Ishikawa (cell line): ENCODE measurements at regions not wholly inside any gene's neighbourhood (a gene's known extent, or its start where the extent isn't known, plus 50 kb on each side); places are given as distances from the start of the nearest gene placed in this dataset.

ENCODE experiments used
- CEBPB ChIP-seq: IDR thresholded peaks from 2 replicates; pipeline ENCODE4 v1.6.1; 2012
- CREB1 ChIP-seq: IDR thresholded peaks from 2 replicates; pipeline ENCODE4 v1.6.1; 2012; ENCODE audit warnings: low read depth
- EGR1 ChIP-seq: IDR thresholded peaks from 2 replicates; pipeline ENCODE4 v1.6.1; 2012
- EP300 ChIP-seq: IDR thresholded peaks from 2 replicates; pipeline ENCODE4 v1.6.1; 2012; ENCODE audit warnings: borderline replicate concordance
- FOXM1 ChIP-seq: IDR thresholded peaks from 2 replicates; pipeline ENCODE4 v1.6.1; 2012; ENCODE audit warnings: low read depth, borderline replicate concordance
- MAX ChIP-seq: IDR thresholded peaks from 2 replicates; pipeline ENCODE4 v1.6.1; 2012
- NFIC ChIP-seq: IDR thresholded peaks from 2 replicates; pipeline ENCODE4 v1.6.1; 2012
- RAD21 ChIP-seq: IDR thresholded peaks from 2 replicates; pipeline ENCODE4 v1.6.1; 2012; ENCODE audit warnings: low read depth
- REST ChIP-seq: IDR thresholded peaks from 2 replicates; pipeline ENCODE4 v1.6.1; 2012; ENCODE audit warnings: low read depth, mild to moderate bottlenecking
- TAF1 ChIP-seq: IDR thresholded peaks from 2 replicates; pipeline ENCODE4 v1.6.1; 2012; ENCODE audit warnings: low read depth, mild to moderate bottlenecking
- TCF12 ChIP-seq: IDR thresholded peaks from 2 replicates; pipeline ENCODE4 v1.6.1; 2012; ENCODE audit warnings: low read depth
- TEAD4 ChIP-seq: IDR thresholded peaks from 2 replicates; pipeline ENCODE4 v1.6.1; 2012
- USF1 ChIP-seq: IDR thresholded peaks from 2 replicates; pipeline ENCODE4 v1.6.1; 2012
- YY1 ChIP-seq: IDR thresholded peaks from 2 replicates; pipeline ENCODE4 v1.6.1; 2012; ENCODE audit warnings: low read depth
- ZBTB7A ChIP-seq: IDR thresholded peaks from 2 replicates; pipeline ENCODE4 v1.6.1; 2012; ENCODE audit warnings: low read depth

- no peak for TF ChIP-seq REST
- no peak for TF ChIP-seq YY1
- no peak for TF ChIP-seq ZBTB7A
- no peak for TF ChIP-seq USF1
- no peak for TF ChIP-seq CREB1
- TF ChIP-seq RAD21 = no peak
- TF ChIP-seq TEAD4 = no peak
- no peak for TF ChIP-seq EP300
- TF ChIP-seq NFIC = no peak
- TF ChIP-seq TCF12 = no peak
These were observed 391.2 kb downstream of the PRELID2 start for GRCh38 chr5:145443964-145444363.

GRCh38 chr5:145443366-145443765 lies 391.8 kb downstream of the PRELID2 start:
- TF ChIP-seq USF1 (no peak), ZBTB7A (no peak), TEAD4 (no peak), EP300 (no peak), NFIC (no peak), RAD21 (no peak), EGR1 (no peak), FOXM1 (no peak), MAX (no peak), YY1 (no peak), CREB1 (no peak), CEBPB (no peak), TAF1 (no peak), REST (no peak), TCF12 (no peak)

GRCh38 chr5:145441228-145441627 lies 393.9 kb downstream of the PRELID2 start:
- TF ChIP-seq CREB1 = no peak
- TF ChIP-seq RAD21 = no peak
- TF ChIP-seq FOXM1 = no peak
- no peak for TF ChIP-seq ZBTB7A

GRCh38 chr5:145437627-145438026 lies 397.5 kb downstream of the PRELID2 start:
- no peak for TF ChIP-seq RAD21
- no peak for TF ChIP-seq CREB1
- no peak for TF ChIP-seq ZBTB7A
- TF ChIP-seq TEAD4 = no peak
- no peak for TF ChIP-seq MAX
- no peak for TF ChIP-seq REST
- TF ChIP-seq EP300 = no peak
- TF ChIP-seq NFIC = no peak
- TF ChIP-seq CEBPB = no peak

- TF ChIP-seq RAD21 (no peak), YY1 (no peak), MAX (no peak), USF1 (no peak), ZBTB7A (no peak), CEBPB (no peak), CREB1 (no peak), FOXM1 (no peak), TAF1 (no peak), TEAD4 (no peak)
These were observed 402.1 kb downstream of the PRELID2 start for GRCh38 chr5:145433077-145433476.
